ENCODE measurements at regions not wholly inside any gene's neighbourhood (a gene's known extent, or its start where the extent isn't known, plus 50 kb on each side); places are given as distances from the start of the nearest gene placed in this dataset.

- TF ChIP-seq SPI1 (IDR thresholded peaks at IDR 0.05; ENCODE audit: low read depth, low read length): no peak
- no peak for TF ChIP-seq POLR2AphosphoS5 (IDR thresholded peaks at IDR 0.05; ENCODE audit: low read depth, low read length)
- no peak for TF ChIP-seq POLR2A (IDR thresholded peaks at IDR 0.05; ENCODE audit: low read depth, low read length)
Measured at GRCh38 chrX:46326161-46326560, 219.1 kb downstream of the ZNF674 start.
